ENCODE measurements at regions not wholly inside any gene's neighbourhood (a gene's known extent, or its start where the extent isn't known, plus 50 kb on each side); places are given as distances from the start of the nearest gene placed in this dataset.
A peak's percentile ranks its signal among the peaks of the same experiment; 100 is the strongest.

DNA sequence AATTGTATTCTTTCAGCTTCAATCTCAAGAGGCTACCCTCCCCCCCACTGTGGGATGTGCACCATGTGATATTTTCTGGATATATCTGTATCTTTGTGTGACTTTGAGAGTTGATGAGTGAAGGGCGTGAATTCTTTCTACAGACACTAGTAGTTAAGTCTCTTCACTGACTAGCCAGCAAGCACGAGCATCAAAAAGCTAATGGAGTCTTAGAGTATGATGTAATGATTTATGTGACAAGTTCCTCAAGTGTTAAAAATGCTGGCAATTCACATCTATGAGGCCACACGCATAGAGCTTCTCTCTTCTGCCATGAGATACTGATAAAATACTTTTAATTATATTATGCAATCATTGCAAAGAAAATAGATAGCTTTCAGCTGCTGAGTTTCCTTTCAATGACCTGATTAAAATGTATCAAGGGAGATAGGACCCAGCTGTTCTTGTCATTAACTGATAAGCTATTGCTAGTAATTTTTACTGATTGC, 304.8 kb downstream of the TRIB2 start:
- DNase-seq: peak; percentile 11

DNA sequence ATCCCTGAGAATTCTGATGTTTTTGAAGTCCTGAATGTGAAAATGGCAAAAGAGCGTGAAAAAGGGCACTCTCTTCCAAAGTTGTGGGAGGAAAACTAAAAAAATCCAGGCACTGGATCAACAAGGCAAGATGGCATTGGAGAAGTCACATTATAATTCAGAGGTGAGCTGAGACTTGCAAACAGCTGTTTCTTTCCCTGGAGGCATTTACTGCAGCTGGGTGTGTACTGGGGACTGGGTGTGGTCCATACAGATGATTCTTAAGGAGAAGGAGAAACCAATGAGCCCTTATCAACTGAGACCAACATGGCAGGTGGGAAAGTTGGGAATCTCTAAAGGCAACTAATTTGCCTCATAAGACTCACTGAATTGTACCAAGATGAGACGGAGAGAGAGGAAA, 313.9 kb downstream of the TRIB2 start:
- no peak for DNase-seq

DNA sequence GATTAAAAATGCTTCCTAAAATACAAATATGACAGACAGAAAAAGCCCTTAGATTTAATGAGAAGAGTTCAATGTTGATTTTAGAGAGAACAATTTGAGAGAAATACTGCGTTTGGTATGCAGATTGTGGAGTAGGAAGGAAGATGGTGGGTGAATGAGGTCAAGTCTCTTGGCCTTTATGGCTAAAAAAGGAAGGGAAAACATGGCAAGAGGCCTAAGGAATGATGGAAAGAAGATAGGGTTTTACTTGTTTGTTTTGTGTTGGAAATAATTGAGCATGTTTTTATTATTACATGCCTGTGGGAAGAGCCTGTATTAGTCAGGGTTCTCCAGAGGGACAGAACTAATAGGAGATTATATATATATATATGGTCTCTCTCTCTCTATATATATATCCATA, 318.1 kb downstream of the TRIB2 start:
- no peak for DNase-seq

GRCh38 chr2:13035866-13036265, 319.1 kb downstream of the TRIB2 start:
- no peak for DNase-seq

DNA sequence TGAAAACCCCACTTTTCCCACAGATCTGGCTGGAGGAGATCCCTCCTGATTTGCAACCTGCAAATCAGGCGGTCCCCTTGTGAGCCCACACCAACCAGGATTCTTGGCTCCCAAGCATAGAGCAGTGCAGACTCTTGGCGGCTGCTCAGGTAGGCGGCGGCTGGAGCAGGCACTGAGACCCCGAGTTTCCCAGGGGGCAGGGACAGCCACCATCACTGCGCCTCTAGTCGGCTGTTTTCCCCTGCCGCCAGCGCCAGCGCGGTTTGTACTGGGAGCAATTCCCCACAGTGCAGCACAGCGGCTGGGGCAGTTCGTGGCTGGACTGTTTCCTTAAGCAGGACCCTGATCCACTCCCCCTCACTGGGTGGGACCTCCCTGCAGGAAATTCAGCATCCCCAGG, 323.3 kb downstream of the TRIB2 start:
- DNase-seq: no peak

- peak; percentile 31 for DNase-seq
These were observed 329.9 kb downstream of the TRIB2 start for GRCh38 chr2:13046557-13047165.

GRCh38 chr2:13050764-13051163, 334.0 kb downstream of the TRIB2 start:
- DNase-seq: no peak

- DNase-seq: no peak
These were observed 335.8 kb downstream of the TRIB2 start for GRCh38 chr2:13052547-13052946.

DNA sequence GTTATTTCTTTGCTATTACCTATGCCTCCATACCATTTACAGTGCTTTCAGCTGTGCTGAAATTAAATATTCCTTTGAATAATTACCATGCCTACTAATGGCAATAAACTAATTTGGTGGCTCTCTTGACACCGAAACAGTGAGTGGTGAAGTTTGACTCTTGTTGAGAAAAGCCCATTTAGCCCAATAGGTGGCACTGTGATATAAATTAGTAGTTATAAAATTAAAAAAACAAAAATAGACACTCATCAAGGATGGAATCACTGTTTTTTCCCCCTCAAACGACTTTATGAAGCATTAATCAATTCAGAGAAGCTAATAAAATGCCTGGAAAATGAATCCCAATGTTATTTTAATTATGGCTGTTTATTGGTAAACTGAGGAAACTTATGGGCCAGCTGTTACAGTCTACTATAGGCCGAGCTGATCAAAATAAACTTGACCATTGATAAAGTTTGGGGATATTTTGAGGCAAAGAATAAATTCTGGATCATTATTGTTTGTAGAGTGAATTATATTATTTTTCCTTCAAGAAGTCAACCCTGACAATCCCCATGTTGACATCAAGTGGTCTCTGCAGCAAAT, 339.6 kb downstream of the TRIB2 start:
- DNase-seq: peak; percentile 56

DNA sequence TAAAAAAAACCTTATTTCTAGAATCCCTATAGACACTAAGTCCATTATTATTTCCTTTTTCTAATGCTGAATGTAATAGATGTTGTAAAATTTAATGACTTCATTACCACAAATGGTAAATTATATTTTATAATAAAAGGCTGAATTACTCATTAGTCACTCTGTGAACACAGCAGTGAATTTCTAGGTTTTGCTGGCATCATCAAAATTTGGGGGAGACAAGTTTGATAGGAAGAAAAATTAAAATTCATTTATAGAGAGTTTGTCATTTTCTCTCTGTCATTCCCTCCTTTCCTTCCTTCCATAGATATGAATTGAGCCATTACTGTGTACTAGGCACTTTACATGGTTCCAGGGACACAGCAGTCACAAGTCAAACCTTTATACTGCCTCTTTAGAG, 340.9 kb downstream of the TRIB2 start:
- DNase-seq: no peak

GRCh38 chr2:13066676-13067075, 349.9 kb downstream of the TRIB2 start:
- DNase-seq: no peak

- DNase-seq: no peak
These were observed 350.8 kb downstream of the TRIB2 start for GRCh38 chr2:13067508-13067907.

- no peak for DNase-seq
These were observed 373.2 kb downstream of the TRIB2 start for GRCh38 chr2:13089971-13090370.

- no peak for DNase-seq
These were observed 374.7 kb downstream of the TRIB2 start for GRCh38 chr2:13091455-13091854.

- no peak for DNase-seq
These were observed 375.2 kb downstream of the TRIB2 start for GRCh38 chr2:13091861-13092378.

DNA sequence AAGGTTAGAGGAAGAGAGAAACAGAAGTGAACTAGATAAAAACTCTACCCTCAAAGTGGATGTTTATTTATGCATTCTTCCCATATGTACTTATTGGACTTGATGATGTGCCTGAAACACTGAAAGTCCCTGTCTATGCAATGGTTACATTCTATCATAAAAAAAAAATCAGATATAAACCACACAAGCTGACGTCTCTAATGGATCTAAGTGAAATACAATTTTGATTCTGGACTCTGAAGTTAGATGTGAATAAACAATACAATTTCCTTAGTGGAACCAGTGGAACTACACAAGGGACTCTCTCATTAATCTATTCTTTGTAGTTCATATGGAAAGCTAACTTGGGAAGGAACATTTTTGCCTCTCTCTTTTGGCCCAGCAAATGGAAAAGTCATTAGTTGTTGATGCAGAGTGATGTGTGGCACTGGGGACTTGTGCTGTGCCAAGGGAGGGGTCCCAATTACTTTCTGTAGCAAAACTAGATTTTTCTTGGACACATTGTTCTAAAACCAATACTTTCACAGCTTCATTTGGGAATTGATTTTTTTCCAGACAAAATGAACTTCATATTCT, 376.8 kb downstream of the TRIB2 start:
- DNase-seq: no peak

DNA sequence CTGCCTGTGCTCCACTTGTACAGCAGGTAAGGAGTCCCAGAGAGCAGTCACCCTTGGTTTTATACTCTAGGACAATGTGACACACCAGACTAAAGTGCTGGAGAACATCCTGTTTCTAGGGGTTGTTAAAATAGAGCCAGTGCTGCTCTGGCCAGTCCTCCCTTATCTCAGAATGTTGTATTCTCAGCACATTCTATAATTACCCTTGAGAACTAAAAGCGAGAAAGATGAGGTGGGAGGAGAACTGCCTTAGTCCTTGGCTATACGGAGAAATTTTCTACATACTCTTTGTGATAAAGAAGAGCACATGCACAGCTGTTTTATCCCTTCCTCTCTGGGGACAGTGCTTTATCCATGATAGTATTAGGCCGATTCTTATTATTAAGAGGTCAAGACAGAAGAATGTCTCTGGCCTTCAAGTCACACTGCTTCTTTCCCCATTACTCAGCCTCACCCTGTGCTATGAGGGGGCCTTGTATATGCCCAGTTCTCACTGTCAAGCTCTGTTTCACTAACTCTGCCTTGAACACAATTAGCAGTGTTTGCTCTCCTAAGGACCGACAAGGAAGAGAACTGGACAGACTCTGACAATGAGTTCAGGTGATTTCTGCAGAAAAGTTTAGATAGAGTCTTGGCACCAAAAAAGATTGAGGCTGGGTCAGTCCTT, 385.8 kb downstream of the TRIB2 start:
- DNase-seq: no peak

GRCh38 chr2:13103151-13103550, 386.4 kb downstream of the TRIB2 start:
- DNase-seq: no peak

DNA sequence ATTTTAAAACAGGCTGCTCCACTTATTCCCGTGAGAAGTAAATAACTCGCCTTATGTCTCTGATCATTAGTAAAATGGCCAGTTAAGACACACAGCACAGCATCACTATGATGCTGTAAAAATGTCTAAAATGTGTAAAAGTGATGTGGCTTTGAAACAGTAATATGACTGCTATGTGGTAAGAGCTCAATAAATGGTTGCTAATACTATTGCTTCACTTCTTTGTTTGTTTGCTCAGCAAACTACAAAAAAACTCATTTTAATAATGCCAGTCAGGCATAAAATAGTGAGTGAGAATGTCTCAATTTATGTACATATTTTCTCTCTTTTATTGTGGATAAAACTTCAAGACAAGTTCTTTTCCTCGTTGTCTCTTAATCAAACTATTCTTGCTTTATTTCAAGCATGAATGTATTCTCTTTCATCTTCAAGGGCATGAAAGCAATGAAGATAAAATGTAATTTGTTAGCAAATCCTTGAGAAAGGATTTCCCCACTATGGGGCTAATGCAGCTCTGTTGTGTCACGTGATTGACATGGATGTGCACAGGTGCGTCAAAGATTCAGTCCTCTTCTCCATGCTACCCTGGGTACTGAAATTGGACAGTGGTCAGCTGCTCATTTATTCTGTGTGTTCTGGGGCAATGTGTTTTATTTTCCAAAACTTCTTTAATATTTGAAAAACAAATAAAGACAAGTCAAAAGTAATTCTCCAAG, 387.2 kb downstream of the TRIB2 start:
- no peak for DNase-seq

DNA sequence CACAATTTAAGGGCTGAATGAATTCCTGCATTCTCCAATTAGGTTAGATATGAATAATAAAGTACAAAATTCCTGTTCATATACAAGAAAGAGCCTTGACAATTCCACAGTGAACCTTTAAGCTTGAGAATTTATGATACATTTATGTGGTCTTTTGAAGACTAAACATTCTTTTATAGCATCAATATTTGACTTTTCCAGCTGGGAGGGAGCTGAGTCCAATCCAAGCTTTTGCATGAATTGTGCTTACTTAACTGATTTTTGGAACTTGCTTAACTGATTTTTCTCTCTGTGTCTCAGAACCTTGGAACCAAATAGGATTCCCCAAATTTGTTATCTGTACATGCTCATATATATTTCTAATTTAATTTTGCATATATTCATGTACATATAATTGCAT, 388.0 kb downstream of the TRIB2 start:
- no peak for DNase-seq

GRCh38 chr2:13106302-13106701, 389.6 kb downstream of the TRIB2 start:
- no peak for DNase-seq

GRCh38 chr2:13109516-13109915, 392.8 kb downstream of the TRIB2 start:
- no peak for DNase-seq

DNA sequence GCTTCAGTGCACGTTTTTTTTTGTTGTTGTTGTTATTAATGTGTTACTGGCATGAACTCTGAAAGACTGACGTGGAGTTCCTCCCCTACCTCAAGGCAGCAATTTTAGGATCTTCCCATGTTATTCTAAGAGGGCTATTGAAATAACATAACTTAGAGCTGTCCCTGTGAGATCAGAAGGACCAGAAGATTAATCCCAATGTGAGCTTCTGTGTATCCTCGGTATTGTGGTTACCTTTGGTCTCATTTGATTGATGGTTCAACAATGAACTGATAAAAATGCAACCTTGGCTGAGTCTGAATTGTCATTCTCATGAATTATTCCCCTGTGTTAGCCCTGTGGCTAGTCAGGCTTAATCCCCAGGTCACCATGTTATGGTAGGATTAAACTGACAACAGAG, 394.1 kb downstream of the TRIB2 start:
- DNase-seq: no peak

Data from hematopoietic multipotent progenitor cell treated with erythropoietin and hydrocortisone succinate and interleukin-3 and kit ligand, for 6 days (in vitro differentiated cells).